GM19023 (cell line): ENCODE measurements at regions not wholly inside any gene's neighbourhood (a gene's known extent, or its start where the extent isn't known, plus 50 kb on each side); places are given as distances from the start of the nearest gene placed in this dataset.

Experiments used
- ATAC-seq: cut with Tn5 transposase; IDR thresholded peaks from one replicate; pipeline ENCODE4 v1.9.1; 2021; ENCODE audit warnings: mild to moderate bottlenecking, moderate library complexity; ENCODE audit not compliant: unreplicated experiment

DNA sequence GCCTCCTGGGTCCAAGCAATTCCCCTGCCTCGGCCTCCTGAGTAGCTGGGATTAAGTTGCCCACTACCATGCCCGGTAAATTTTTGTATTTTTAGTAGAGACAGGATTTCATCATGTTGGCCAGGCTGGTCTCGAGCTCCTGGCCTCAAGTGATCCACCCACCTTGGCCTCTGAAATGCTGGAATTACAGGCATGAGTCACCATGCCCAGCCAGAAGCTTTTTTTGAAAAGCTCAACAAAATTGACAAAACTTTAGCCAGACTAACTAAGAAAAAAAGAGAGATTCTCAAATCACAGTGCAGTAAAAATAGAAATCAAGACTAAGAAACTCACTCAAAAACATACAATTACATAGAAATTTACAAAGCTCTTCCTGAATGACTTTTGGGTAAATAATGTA lies 420.6 kb downstream of the COL12A1 start:
- ATAC-seq = no peak

- no peak for ATAC-seq
Measured at GRCh38 chr6:74782346-74782745, 423.5 kb downstream of the COL12A1 start.

- no peak for ATAC-seq
Measured at GRCh38 chr6:74780831-74781230, 425.0 kb downstream of the COL12A1 start.

DNA sequence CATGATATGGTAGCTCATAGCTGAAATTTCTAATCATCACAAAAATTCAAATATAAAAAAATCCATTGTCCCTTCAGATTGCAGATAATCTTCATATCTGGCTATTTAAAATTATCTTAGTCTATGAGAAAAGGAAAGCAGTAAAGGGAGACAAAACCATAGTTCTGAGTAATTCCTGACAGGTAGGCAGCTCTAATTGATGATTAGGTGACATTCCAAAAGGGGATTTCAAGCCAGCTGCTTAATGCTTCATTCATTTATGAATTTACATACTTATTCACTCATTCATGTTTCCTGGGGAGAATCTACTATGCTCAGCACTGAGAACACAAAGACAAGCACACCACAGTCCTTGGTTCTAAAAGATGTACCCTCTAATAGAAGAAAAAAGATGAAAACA lies 437.1 kb downstream of the COL12A1 start:
- no peak for ATAC-seq

- no peak for ATAC-seq
Measured at GRCh38 chr6:74768120-74768519, 437.7 kb downstream of the COL12A1 start.

DNA sequence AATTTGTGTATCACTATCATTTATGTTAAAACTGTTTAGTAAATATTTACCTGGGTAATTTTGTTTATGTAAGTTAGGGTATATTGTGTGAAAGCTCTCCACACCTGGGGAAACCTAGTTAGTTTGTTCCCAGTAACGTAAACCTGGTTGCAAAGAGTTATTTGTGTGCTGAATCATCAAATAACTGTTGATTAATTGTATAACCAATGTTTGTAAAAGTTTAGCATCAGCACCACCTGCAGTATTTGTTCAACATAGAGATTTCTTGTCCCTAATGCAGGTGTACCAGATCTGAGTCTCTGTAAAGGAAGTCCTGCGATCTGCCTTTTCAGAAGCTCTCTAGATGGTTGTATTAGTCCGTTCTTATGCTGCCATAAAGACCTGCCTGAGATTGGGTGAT lies 440.4 kb downstream of the COL12A1 start:
- no peak for ATAC-seq

DNA sequence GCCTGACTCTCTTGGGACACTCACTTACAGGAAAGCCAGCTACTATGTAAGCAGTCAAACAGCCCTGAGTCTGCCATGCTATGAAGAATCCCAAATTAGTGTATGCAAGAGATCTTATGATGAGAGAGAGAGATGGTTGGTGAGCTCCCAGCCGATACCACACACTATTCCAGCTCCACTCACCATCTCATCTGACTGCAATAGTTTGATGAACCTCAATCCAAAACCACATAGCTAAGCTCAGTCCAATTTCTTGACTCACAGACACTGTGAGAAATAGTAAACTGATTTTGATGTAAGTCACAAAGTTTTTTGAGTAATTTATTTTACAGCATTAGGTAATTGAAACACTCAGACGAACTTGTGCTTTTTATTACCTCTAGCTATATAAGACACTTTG lies 441.4 kb downstream of the COL12A1 start:
- ATAC-seq = no peak

GRCh38 chr6:74762841-74763240 lies 443.0 kb downstream of the COL12A1 start:
- no peak for ATAC-seq

GRCh38 chr6:74757813-74758212 lies 448.0 kb downstream of the COL12A1 start:
- no peak for ATAC-seq

DNA sequence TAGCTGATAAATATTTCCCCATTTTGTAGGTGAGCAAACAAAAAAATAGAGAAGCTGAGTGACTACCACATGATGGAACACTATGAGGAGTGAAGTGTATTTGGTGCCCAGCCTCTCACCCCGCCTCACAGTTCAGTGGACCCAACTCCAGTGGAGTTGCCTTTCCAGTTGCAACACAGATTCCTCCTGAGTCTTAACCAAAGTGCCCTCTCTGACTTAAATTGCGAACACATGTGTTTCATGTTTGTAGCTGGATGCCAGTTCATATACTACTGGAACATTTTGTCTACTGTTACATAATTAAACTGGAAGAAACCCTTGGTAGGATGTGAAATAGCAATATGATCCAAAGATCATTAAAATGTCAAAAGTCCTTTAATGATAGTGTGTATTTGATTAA lies 448.9 kb downstream of the COL12A1 start:
- no peak for ATAC-seq

- ATAC-seq = no peak
Measured at GRCh38 chr6:74755778-74756177, 450.1 kb downstream of the COL12A1 start.

- ATAC-seq = no peak
Measured at GRCh38 chr6:74755196-74755595, 450.7 kb downstream of the COL12A1 start.

DNA sequence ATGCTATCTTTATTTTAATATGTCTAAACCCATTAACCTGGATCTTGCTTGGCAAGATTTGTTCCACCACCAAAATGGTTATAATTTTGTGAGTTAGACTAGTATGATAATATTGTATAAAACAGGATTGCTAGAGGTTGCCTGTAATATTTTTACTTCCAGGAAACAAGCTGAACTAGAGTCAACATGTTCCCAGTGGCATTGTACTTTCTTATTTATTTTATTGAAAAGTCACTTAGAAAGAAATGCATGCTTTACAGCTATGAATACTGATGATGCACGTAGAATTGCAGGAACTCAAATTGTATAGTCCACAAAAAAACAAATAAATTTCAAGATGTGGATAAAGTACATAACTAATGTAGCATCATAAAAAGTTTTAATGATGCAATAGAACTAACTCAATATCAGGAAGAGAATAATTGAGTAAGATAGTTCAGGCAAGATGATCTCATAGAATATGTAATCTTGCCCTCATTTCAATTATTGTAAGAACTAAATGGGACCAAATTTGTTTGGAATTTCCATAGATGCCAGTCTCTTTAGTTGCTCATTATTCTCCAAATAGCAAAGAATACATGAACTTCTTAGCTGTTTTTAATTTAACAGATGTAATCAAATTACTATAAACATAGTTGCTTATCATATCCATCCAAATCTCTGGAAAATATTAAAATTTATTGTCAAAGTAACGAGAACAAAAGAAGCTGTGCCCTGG lies 451.8 kb downstream of the COL12A1 start:
- ATAC-seq = no peak

DNA sequence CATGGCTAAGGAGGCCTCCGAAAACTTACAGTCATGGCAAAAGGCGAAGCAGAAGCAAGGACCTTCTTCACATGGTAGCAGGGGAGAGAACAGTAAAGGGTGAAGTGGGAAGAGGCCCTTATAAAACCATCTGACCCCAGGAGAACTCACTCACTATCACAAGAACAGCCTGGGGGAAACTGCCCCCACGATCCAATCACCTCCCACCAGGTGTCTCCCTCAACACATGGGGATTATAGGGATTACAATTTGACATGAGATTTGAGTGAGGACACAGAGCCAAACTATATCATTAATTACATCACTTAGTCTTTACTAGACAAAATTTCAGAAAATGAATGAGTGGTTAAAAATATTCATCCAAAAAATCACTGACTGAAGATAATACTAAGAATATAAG lies 453.6 kb downstream of the COL12A1 start:
- no peak for ATAC-seq

DNA sequence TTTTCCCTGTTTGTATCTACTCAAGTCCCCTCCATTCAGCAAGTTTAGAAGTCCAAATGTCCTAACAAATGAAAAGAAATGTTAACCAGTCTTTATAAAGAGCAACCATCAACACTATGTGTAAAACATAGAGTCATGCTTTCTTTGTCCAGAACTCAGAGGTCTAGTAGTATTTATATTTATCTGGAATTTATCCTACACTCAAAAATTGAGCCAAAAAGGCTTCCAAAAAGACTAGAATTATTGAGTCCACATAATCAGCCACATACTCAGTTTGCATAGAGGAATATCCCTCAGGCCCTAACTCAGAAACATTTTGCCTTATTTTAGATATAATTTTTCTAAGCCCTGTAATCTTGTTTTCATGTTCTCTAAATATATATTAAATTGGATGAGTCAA lies 455.0 kb downstream of the COL12A1 start:
- ATAC-seq = no peak

DNA sequence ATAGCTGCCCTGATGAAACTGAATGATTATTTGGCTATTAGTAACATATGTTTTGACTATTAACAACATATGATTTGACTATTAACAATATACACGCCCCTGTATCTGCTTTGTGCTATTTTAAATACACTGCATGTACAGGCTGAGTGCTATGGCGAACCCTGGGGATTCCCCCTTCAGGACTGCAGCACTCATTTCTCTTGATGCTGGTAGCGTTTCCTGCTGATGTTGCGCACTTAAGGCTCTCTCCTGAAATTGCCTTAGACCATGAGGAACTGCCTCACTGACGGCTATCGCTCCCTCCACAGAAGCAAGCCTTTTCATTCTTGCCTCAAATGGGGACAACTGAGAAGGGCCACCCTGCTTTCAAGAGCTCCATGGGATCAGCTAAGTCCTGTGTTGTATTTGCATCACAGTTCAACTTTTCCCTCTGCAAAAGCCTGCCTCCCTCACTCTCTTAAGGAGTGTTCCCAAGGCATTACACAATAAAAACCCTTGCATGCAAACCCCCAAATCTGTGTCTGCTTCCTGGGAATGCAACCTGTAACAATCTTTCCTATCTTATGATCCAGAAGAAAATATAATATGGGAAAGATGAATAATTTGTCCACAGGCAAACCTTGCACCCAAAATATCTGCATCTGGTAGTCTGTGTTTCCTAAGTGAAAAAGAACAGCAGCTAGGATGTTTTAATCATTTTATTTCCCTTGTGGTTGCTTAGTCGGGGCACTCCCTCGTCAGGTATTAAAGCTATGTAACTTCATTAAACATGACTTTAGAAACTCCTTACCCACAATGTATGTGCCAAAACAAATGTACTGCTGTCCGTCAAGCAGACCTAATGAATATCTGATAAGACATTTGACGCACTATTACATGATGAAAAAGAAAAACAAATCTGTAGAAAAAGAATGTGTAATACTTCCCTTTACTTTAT lies 456.4 kb downstream of the COL12A1 start:
- peak; percentile 90 for ATAC-seq

DNA sequence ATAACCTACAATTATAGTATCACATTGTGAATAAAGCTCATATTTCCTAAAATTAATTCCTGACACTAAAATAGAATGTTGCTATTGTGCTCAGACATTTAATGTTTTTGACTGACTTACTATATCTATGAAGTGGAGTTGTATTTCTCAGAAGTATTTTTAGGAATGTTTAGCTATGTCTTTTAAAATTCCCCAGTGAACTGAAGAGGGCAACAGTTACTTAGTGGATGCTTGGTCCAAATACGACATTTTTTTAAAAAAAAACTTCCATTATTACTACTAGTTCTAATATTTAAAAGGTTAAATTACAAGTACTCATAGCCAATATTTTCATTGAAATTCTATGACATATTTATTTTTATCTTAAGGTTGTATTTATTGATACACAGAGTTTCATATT lies 460.2 kb downstream of the COL12A1 start:
- no peak for ATAC-seq

- peak; percentile 97 for ATAC-seq
Measured at GRCh38 chr6:74742793-74743508, 462.9 kb downstream of the COL12A1 start.

- no peak for ATAC-seq
Measured at GRCh38 chr6:74741646-74742045, 464.2 kb downstream of the COL12A1 start.

- no peak for ATAC-seq
Measured at GRCh38 chr6:74735304-74735703, 470.5 kb downstream of the COL12A1 start.

GRCh38 chr6:74734901-74735300 lies 471.0 kb downstream of the COL12A1 start:
- ATAC-seq = no peak
